ELF-1 (cell line): ENCODE measurements at regions not wholly inside any gene's neighbourhood (a gene's known extent, or its start where the extent isn't known, plus 50 kb on each side); places are given as distances from the start of the nearest gene placed in this dataset.

Experiments used
- DNase-seq: peaks from one replicate; pipeline ENCODE4 v3.0.0-alpha.2; 2016; ENCODE audit warnings: low read depth, low spot score

GRCh38 chr10:3544561-3544960 is 240.4 kb downstream of the KLF6 start:
- no peak for DNase-seq

- DNase-seq, result no peak
Observed at GRCh38 chr10:3542185-3542611, 242.8 kb downstream of the KLF6 start.

GRCh38 chr10:3539696-3540383 is 245.2 kb downstream of the KLF6 start:
- DNase-seq, result no peak

GRCh38 chr10:3538656-3539531 is 246.1 kb downstream of the KLF6 start:
- peak; percentile 68 for DNase-seq

GRCh38 chr10:3538291-3538655 is 246.7 kb downstream of the KLF6 start:
- no peak for DNase-seq

GRCh38 chr10:3537518-3537917 is 247.5 kb downstream of the KLF6 start:
- no peak for DNase-seq

- DNase-seq, result no peak
Observed at GRCh38 chr10:3535001-3535400, 250.0 kb downstream of the KLF6 start.

GRCh38 chr10:3534433-3534832 is 250.6 kb downstream of the KLF6 start:
- DNase-seq, result peak; percentile 32

- peak; percentile 40 for DNase-seq
Observed at GRCh38 chr10:3533296-3533695, 251.7 kb downstream of the KLF6 start.

- DNase-seq, result no peak
Observed at GRCh38 chr10:3532644-3533043, 252.4 kb downstream of the KLF6 start.

- no peak for DNase-seq
Observed at GRCh38 chr10:3531670-3532069, 253.3 kb downstream of the KLF6 start.

- no peak for DNase-seq
Observed at GRCh38 chr10:3530783-3531645, 254.0 kb downstream of the KLF6 start.

GRCh38 chr10:3530346-3530745 is 254.7 kb downstream of the KLF6 start:
- no peak for DNase-seq

GRCh38 chr10:3529691-3530090 is 255.3 kb downstream of the KLF6 start:
- no peak for DNase-seq

GRCh38 chr10:3528823-3529403 is 256.1 kb downstream of the KLF6 start:
- no peak for DNase-seq

- DNase-seq, result no peak
Observed at GRCh38 chr10:3528271-3528670, 256.7 kb downstream of the KLF6 start.

- no peak for DNase-seq
Observed at GRCh38 chr10:3527869-3528268, 257.1 kb downstream of the KLF6 start.

GRCh38 chr10:3526727-3527501 is 258.1 kb downstream of the KLF6 start:
- no peak for DNase-seq

GRCh38 chr10:3525832-3526449 is 259.1 kb downstream of the KLF6 start:
- DNase-seq, result peak; percentile 54
